Right atrium auricular region (tissue), 2 donors: ENCODE measurements at regions not wholly inside any gene's neighbourhood (a gene's known extent, or its start where the extent isn't known, plus 50 kb on each side); places are given as distances from the start of the nearest gene placed in this dataset.

Experiments
- DNase-seq: peaks from one replicate; pipeline ENCODE4 v3.0.0-alpha.2; 2019; ENCODE audit warnings: low spot score
- H3K27ac ChIP-seq, 2 donors: fragments of 200-600 bp; sonication (generic); 1 replicate in 1 of 2; 2 replicates in 1 of 2; pipeline ENCODE4 v1.5.1; 2016 to 2019
- H3K27me3 ChIP-seq, 2 donors: fragments of 200-600 bp; sonication (generic); one replicate each; pipeline versions ENCODE4 v1.5.1 to v1.6.0; 2017 to 2019
- H3K36me3 ChIP-seq: fragments of 200-600 bp; sonication (generic); one replicate; pipeline ENCODE4 v1.5.1; 2016
- H3K4me1 ChIP-seq, 2 donors: fragments of 200-600 bp; sonication (generic); one replicate each; pipeline versions ENCODE4 v1.5.1 to v1.6.0; 2017 to 2019
- H3K4me3 ChIP-seq, 2 donors: fragments of 200-600 bp; sonication (generic); 1 replicate in 1 of 2; 2 replicates in 1 of 2; pipeline ENCODE4 v1.5.1; 2017 to 2019; ENCODE audit warnings: mild to moderate bottlenecking in 1 of 2, moderate library complexity in 1 of 2
- H3K9me3 ChIP-seq, 2 donors: fragments of 200-600 bp; sonication (generic); one replicate each; pipeline ENCODE4 v1.5.1; 2019
- CTCF ChIP-seq, 2 donors: fragments of 200-600 bp; sonication (generic); IDR thresholded peaks; one replicate each; pipeline ENCODE4 v1.5.1; 2019; ENCODE audit warnings: antibody characterized with exemption in 2 of 2

GRCh38 chr5:18037718-18038117 lies 403.5 kb downstream of the TAF11L14 start:
- Histone ChIP-seq H3K4me3 (no peak overlapping the region), H3K9me3 (no peaks in the 10 kb centered on the region), H3K27me3 (no peaks in the 10 kb centered on the region), H3K27ac (no peak overlapping the region), H3K36me3 (no peaks in the 10 kb centered on the region), H3K4me1 (no peaks in the 10 kb centered on the region)
- DNase-seq: no peak
- no peak for TF ChIP-seq CTCF (IDR thresholded peaks at IDR 0.05)

GRCh38 chr5:18043344-18043743 lies 409.1 kb downstream of the TAF11L14 start:
- DNase-seq: no peak
- no peak for TF ChIP-seq CTCF (IDR thresholded peaks at IDR 0.05)

GRCh38 chr5:18048449-18048848 lies 414.2 kb downstream of the TAF11L14 start:
- Histone ChIP-seq H3K27me3 (no peaks in the 10 kb centered on the region), H3K4me1 (no peaks in the 10 kb centered on the region), H3K27ac (no peak overlapping the region), H3K36me3 (no peaks in the 10 kb centered on the region), H3K9me3 (no peaks in the 10 kb centered on the region), H3K4me3 (no peak overlapping the region)
- DNase-seq: no peak
- TF ChIP-seq CTCF (IDR thresholded peaks at IDR 0.05): no peak

More at GRCh38 chr5:18043344-18043743, 409.1 kb downstream of the TAF11L14 start:
- no peaks in the 10 kb centered on the region for H3K27me3 ChIP-seq
- no peaks in the 10 kb centered on the region for H3K4me1 ChIP-seq
- H3K9me3 ChIP-seq: no peaks in the 10 kb centered on the region
- no peaks in the 10 kb centered on the region for H3K36me3 ChIP-seq
- no peak overlapping the region for H3K27ac ChIP-seq
- no peak overlapping the region for H3K4me3 ChIP-seq

GRCh38 chr5:18050345-18050744 lies 416.1 kb downstream of the TAF11L14 start:
- Histone ChIP-seq H3K27ac (no peak overlapping the region), H3K9me3 (no peaks in the 10 kb centered on the region), H3K4me1 (no peaks in the 10 kb centered on the region), H3K27me3 (no peaks in the 10 kb centered on the region), H3K4me3 (no peak overlapping the region), H3K36me3 (no peaks in the 10 kb centered on the region)
- DNase-seq: no peak
- no peak for TF ChIP-seq CTCF (IDR thresholded peaks at IDR 0.05)

- TF ChIP-seq CTCF (IDR thresholded peaks at IDR 0.05): no peak
- Histone ChIP-seq H3K4me1 (no peaks in the 10 kb centered on the region), H3K9me3 (no peaks in the 10 kb centered on the region), H3K27ac (no peak overlapping the region), H3K27me3 (no peaks in the 10 kb centered on the region), H3K36me3 (no peaks in the 10 kb centered on the region), H3K4me3 (no peak overlapping the region)
- DNase-seq: no peak
Observed at GRCh38 chr5:18050776-18051175, 416.5 kb downstream of the TAF11L14 start.

- no peaks in the 10 kb centered on the region for H3K36me3 ChIP-seq
- H3K9me3 ChIP-seq: no peaks in the 10 kb centered on the region
- no peaks in the 10 kb centered on the region for H3K4me1 ChIP-seq
- H3K4me3 ChIP-seq: no peak overlapping the region
- no peak for DNase-seq
- no peaks in the 10 kb centered on the region for H3K27me3 ChIP-seq
- no peak for TF ChIP-seq CTCF (IDR thresholded peaks at IDR 0.05)
- H3K27ac ChIP-seq: no peak overlapping the region
Observed at GRCh38 chr5:18051953-18052352, 417.7 kb downstream of the TAF11L14 start.
